ENCODE measurements at regions not wholly inside any gene's neighbourhood (a gene's known extent, or its start where the extent isn't known, plus 50 kb on each side); places are given as distances from the start of the nearest gene placed in this dataset.

DNA sequence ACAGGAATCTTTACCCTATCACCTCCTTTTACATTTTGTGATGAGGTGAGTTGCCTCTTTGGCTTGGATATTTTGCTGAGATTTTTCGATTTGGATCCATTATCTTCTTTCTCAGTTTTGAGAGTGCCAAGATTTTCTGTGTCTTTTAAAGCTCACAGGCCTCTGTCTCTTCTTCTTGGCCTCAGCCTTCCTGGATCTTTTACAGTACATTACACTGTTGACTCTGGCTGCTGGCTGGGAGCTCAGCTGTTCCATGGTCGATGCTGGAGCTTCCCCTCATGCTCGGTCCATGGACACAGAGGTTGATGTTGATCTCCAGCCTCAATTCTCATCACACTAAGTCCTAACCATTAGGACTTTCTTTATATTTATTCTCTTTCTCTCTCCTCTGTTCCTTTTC is 332.8 kb upstream of the UBE2E3 start:
- no peaks in the 10 kb centered on the region for H3K36me3 ChIP-seq (replicated peaks in 1 of 2; ENCODE audit: control insufficient read depth in 1 of 2, insufficient read depth in 2 of 2, low read length in 1 of 2)
- H3K9me3 ChIP-seq, result no peaks in the 10 kb centered on the region
- H3K4me3 ChIP-seq (ENCODE audit: low read depth in 2 of 2, low read length in 1 of 2), result no peak overlapping the region
- POLR2A ChIA-PET, result no interaction called here
- no peaks in the 10 kb centered on the region for H3F3A ChIP-seq (replicated peaks; ENCODE audit: insufficient read depth)
- no peak overlapping the region for H3K27ac ChIP-seq (ENCODE audit: low read depth in 2 of 2, low read length in 1 of 2)
- 60% methylated on average over 3 of the region's 3 CpGs for WGBS (ENCODE audit: low lambda C conversion rate)
- DNase-seq, result no peak
- TF ChIP-seq, protein P1, sequence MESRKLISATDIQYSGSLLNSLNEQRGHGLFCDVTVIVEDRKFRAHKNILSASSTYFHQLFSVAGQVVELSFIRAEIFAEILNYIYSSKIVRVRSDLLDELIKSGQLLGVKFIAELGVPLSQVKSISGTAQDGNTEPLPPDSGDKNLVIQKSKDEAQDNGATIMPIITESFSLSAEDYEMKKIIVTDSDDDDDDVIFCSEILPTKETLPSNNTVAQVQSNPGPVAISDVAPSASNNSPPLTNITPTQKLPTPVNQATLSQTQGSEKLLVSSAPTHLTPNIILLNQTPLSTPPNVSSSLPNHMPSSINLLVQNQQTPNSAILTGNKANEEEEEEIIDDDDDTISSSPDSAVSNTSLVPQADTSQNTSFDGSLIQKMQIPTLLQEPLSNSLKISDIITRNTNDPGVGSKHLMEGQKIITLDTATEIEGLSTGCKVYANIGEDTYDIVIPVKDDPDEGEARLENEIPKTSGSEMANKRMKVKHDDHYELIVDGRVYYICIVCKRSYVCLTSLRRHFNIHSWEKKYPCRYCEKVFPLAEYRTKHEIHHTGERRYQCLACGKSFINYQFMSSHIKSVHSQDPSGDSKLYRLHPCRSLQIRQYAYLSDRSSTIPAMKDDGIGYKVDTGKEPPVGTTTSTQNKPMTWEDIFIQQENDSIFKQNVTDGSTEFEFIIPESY (IDR thresholded peaks at IDR 0.05; ENCODE audit: borderline replicate concordance, low read depth), result no peak
- TF ChIP-seq CHD2 (IDR thresholded peaks at IDR 0.05; ENCODE audit: low read length, partially characterized antibody), result no peak
- H3K4me2 ChIP-seq, result no peak overlapping the region
- H3K9ac ChIP-seq, result no peak overlapping the region
- no peaks in the 10 kb centered on the region for H3K4me1 ChIP-seq (ENCODE audit: control insufficient read depth in 1 of 2, insufficient read depth in 2 of 2, low read depth in 1 of 2, low read length in 1 of 2)
- H2AFZ ChIP-seq (ENCODE audit: low read depth), result no peak overlapping the region
- no peaks in the 10 kb centered on the region for H3K9me2 ChIP-seq
- H4K20me1 ChIP-seq (ENCODE audit: insufficient read depth), result no peaks in the 10 kb centered on the region
- CTCF ChIA-PET, result no interaction called here
- no peaks in the 10 kb centered on the region for H3K79me2 ChIP-seq (ENCODE audit: insufficient read depth)
- H3K27me3 ChIP-seq (ENCODE audit: insufficient read depth), result no peaks in the 10 kb centered on the region

DNA sequence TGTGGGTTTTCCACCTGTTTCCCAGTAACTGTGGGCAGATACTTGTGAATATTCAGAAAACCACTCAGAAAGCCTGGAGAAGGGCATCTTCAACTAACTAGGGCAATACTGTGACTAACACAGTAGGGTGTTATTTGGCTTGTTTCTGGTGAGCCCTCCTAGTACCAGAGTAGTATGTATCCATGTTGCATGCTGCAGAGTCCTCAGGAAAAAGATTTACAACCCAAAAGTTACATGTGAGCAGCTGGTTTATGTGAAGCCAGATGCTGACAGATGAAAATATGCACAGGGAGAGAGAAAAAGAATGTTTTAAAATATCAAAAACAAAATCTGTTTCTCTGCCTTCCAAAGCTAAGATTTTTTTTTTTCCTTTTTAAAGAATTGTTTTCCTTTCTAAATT is 333.2 kb upstream of the UBE2E3 start:
- Histone ChIP-seq H3K27ac (ENCODE audit: low read depth in 2 of 2, low read length in 1 of 2) (no peak overlapping the region), H4K20me1 (ENCODE audit: insufficient read depth) (no peaks in the 10 kb centered on the region), H3K4me1 (ENCODE audit: control insufficient read depth in 1 of 2, insufficient read depth in 2 of 2, low read depth in 1 of 2, low read length in 1 of 2) (no peaks in the 10 kb centered on the region), H3K79me2 (ENCODE audit: insufficient read depth) (no peaks in the 10 kb centered on the region), H3K9me3 (no peaks in the 10 kb centered on the region), H2AFZ (ENCODE audit: low read depth) (no peak overlapping the region), H3K4me3 (ENCODE audit: low read depth in 2 of 2, low read length in 1 of 2) (no peak overlapping the region), H3K9ac (no peak overlapping the region), H3K27me3 (ENCODE audit: insufficient read depth) (no peaks in the 10 kb centered on the region), H3F3A (replicated peaks; ENCODE audit: insufficient read depth) (no peaks in the 10 kb centered on the region), H3K4me2 (no peak overlapping the region), H3K9me2 (no peaks in the 10 kb centered on the region), H3K36me3 (replicated peaks in 1 of 2; ENCODE audit: control insufficient read depth in 1 of 2, insufficient read depth in 2 of 2, low read length in 1 of 2) (no peaks in the 10 kb centered on the region)
- ChIA-PET POLR2A (no interaction called here), CTCF (interaction anchor here (0.6 kb wide), 1 partner anchor 18 kb away, joined by 3 read pairs; no protein-coding TSS in a partner anchor)
- TF ChIP-seq YY1 (IDR thresholded peaks at IDR 0.05; ENCODE audit: low read depth) (no peak), EP300 (IDR thresholded peaks at IDR 0.05; ENCODE audit: borderline replicate concordance in 1 of 2, low read depth in 1 of 2, low read length in 1 of 2) (no peak), CHD2 (IDR thresholded peaks at IDR 0.05; ENCODE audit: low read length, partially characterized antibody) (no peak), GATA2 (CRISPR knock-in tag; IDR thresholded peaks at IDR 0.05) (no peak), RAD21 (IDR thresholded peaks at IDR 0.05; ENCODE audit: low read length) (no peak), MEF2A (IDR thresholded peaks at IDR 0.05; ENCODE audit: borderline replicate concordance, low read depth) (no peak), TEAD4 (IDR thresholded peaks at IDR 0.05; ENCODE audit: borderline replicate concordance, insufficient read depth) (no peak)
- TF ChIP-seq, protein P2, sequence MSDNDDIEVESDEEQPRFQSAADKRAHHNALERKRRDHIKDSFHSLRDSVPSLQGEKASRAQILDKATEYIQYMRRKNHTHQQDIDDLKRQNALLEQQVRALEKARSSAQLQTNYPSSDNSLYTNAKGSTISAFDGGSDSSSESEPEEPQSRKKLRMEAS (IDR thresholded peaks at IDR 0.05; ENCODE audit: low read depth), result no peak
- TF ChIP-seq, protein P3, sequence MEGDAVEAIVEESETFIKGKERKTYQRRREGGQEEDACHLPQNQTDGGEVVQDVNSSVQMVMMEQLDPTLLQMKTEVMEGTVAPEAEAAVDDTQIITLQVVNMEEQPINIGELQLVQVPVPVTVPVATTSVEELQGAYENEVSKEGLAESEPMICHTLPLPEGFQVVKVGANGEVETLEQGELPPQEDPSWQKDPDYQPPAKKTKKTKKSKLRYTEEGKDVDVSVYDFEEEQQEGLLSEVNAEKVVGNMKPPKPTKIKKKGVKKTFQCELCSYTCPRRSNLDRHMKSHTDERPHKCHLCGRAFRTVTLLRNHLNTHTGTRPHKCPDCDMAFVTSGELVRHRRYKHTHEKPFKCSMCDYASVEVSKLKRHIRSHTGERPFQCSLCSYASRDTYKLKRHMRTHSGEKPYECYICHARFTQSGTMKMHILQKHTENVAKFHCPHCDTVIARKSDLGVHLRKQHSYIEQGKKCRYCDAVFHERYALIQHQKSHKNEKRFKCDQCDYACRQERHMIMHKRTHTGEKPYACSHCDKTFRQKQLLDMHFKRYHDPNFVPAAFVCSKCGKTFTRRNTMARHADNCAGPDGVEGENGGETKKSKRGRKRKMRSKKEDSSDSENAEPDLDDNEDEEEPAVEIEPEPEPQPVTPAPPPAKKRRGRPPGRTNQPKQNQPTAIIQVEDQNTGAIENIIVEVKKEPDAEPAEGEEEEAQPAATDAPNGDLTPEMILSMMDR (IDR thresholded peaks at IDR 0.05), result no peak
- TF ChIP-seq, protein P1 (IDR thresholded peaks at IDR 0.05; ENCODE audit: borderline replicate concordance, low read depth), result no peak
- DNase-seq, result no peak

Data from SK-N-SH (cell line).